Psoas muscle (tissue), 7 donors: ENCODE measurements at regions not wholly inside any gene's neighbourhood (a gene's known extent, or its start where the extent isn't known, plus 50 kb on each side); places are given as distances from the start of the nearest gene placed in this dataset.

Experiments
- ATAC-seq, 4 donors: fragments of 200-7000 bp; cut with Tn5 transposase; one replicate each; pipeline ENCODE4 v1.9.1; 2020; ENCODE audit warnings: moderate library complexity in 3 of 4, mild to moderate bottlenecking in 2 of 4
- DNase-seq, 2 donors: peaks; one replicate each; pipeline ENCODE4 v3.0.0-alpha.2; 2020
- H3K27ac ChIP-seq: fragments of 200-600 bp; one replicate; pipeline ENCODE4 v1.8.0; 2022
- H3K27me3 ChIP-seq, 3 donors: fragments of 200-600 bp in 1 of 3; one replicate each; pipeline versions ENCODE4 v1.6.1 to v1.8.0; 2013 to 2022; ENCODE audit warnings: low read length in 2 of 3, mild to moderate bottlenecking in 2 of 3, moderate library complexity in 1 of 3; ENCODE audit not compliant: insufficient read depth in 3 of 3
- H3K36me3 ChIP-seq, 2 donors: fragments of 200-600 bp in 1 of 2; one replicate each; pipeline versions ENCODE4 v1.6.1 to v1.8.0; 2013 to 2022; ENCODE audit warnings: low read depth in 1 of 2, mild to moderate bottlenecking in 1 of 2, moderate library complexity in 1 of 2; ENCODE audit not compliant: insufficient read depth in 1 of 2
- H3K4me1 ChIP-seq: fragments of 200-600 bp; one replicate; pipeline ENCODE4 v1.8.0; 2022
- H3K4me3 ChIP-seq: fragments of 200-600 bp; one replicate; pipeline ENCODE4 v1.8.0; 2022; ENCODE audit warnings: mild to moderate bottlenecking
- H3K9me3 ChIP-seq: fragments of 200-600 bp; one replicate; pipeline ENCODE4 v1.8.0; 2022
- WGBS, 3 donors: extraction: QIAGEN DNeasy Blood & Tissue Kit; methylation state at CpG; one replicate each; pipeline versions ENCODE4 v1.1.6 to v1.1.7; 2013; 5-methylcytosine and 5-hydroxymethylcytosine counted together
- intact Hi-C, 2 donors: fragments of 100-400 bp; cut with DNase I; formaldehyde crosslinking; loops; one replicate each; pipeline versions ENCODE4 v1.11.0 to v1.14.2; 2022
- TF ChIP-seq, protein P1 (sequence below): fragments of 200-600 bp; IDR thresholded peaks from one replicate; pipeline ENCODE4 v1.8.0; 2022; ENCODE audit warnings: antibody characterized with exemption
- donor health status: healthy with polysubstance abuse.
- donor health status: DM: no; HTN: no; CAD: no; lungs with moderate emphysema.
- donor health status: Bipolar disorder and iron deficiency.
- donor health status: healthy.
- donor health status: DM: yes; HTN: yes; CAD: no.
- donor health status: DM: no; HTN: no; CAD: no.
- donor health status: DM: yes; HTN: yes; CAD: no.

DNA sequence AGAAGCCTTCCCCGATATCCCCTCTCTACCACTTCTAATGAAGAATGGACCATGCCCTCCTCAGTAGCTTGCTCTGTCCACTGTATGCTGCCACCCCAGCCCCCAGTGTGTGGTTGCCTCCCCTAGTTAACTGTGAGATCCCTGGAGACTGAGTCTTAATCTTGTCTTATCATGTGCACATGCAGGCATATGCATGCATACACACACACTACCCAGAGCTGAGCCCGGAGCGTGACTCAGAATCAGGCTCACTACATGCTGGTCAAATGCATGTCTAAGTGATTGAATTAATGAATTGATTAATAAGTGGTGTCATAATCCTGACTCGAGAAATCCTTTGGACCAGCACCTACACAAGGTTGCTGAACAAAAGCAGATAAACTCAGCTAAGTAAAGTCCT, 99.4 kb downstream of the CCT6B start:
- no peak overlapping the region for H3K27ac ChIP-seq
- H3K27me3 ChIP-seq = peaks cover 0 to 5% (median 0%) of the 10 kb centered on the region in 3 donors
- TF ChIP-seq, protein P1, sequence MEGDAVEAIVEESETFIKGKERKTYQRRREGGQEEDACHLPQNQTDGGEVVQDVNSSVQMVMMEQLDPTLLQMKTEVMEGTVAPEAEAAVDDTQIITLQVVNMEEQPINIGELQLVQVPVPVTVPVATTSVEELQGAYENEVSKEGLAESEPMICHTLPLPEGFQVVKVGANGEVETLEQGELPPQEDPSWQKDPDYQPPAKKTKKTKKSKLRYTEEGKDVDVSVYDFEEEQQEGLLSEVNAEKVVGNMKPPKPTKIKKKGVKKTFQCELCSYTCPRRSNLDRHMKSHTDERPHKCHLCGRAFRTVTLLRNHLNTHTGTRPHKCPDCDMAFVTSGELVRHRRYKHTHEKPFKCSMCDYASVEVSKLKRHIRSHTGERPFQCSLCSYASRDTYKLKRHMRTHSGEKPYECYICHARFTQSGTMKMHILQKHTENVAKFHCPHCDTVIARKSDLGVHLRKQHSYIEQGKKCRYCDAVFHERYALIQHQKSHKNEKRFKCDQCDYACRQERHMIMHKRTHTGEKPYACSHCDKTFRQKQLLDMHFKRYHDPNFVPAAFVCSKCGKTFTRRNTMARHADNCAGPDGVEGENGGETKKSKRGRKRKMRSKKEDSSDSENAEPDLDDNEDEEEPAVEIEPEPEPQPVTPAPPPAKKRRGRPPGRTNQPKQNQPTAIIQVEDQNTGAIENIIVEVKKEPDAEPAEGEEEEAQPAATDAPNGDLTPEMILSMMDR = no peak
- intact Hi-C loops = no loop called here
- H3K36me3 ChIP-seq = no peaks in the 10 kb centered on the region
- H3K9me3 ChIP-seq = no peaks in the 10 kb centered on the region
- H3K4me1 ChIP-seq = no peaks in the 10 kb centered on the region
- ATAC-seq (no peak), DNase-seq (no peak)
- no peak overlapping the region for H3K4me3 ChIP-seq
- 85 to 91% (median 91%) methylated on average over 4 of the region's 4 CpGs for WGBS, 3 donors

DNA sequence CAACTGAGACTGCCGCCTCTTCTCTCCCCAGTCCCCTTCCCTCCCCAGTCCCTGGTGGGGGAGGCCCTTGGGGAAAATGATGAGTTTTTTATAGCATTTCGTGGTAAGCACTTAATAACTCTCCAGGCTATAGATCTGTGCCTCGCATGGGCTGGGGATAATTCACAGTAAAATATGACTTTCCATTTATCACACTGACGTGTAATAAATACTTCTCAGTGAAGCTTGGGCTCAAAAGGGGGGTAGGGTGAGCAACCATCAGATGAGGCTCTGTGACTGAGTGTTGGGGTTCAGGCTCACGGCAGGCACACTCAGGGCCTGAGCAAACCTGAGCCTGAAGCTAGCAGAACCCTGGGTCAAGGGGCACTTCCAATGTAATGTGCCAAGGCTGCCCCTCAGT, 101.6 kb downstream of the CCT6B start:
- 39 to 45% (median 41%) methylated on average over 5 of the region's 5 CpGs for WGBS, 3 donors
- intact Hi-C loops = loop anchor here in 1 of 2 donors (10.0 kb wide), 1 partner anchor 55 kb away; no protein-coding TSS in a partner anchor
- no peaks in the 10 kb centered on the region for H3K9me3 ChIP-seq
- TF ChIP-seq, protein P1 = no peak
- peaks cover 0 to 5% (median 0%) of the 10 kb centered on the region in 3 donors for H3K27me3 ChIP-seq
- no peaks in the 10 kb centered on the region for H3K4me1 ChIP-seq
- no peaks in the 10 kb centered on the region for H3K36me3 ChIP-seq
- H3K27ac ChIP-seq = no peak overlapping the region
- ATAC-seq (no peak), DNase-seq (no peak)
- no peak overlapping the region for H3K4me3 ChIP-seq

DNA sequence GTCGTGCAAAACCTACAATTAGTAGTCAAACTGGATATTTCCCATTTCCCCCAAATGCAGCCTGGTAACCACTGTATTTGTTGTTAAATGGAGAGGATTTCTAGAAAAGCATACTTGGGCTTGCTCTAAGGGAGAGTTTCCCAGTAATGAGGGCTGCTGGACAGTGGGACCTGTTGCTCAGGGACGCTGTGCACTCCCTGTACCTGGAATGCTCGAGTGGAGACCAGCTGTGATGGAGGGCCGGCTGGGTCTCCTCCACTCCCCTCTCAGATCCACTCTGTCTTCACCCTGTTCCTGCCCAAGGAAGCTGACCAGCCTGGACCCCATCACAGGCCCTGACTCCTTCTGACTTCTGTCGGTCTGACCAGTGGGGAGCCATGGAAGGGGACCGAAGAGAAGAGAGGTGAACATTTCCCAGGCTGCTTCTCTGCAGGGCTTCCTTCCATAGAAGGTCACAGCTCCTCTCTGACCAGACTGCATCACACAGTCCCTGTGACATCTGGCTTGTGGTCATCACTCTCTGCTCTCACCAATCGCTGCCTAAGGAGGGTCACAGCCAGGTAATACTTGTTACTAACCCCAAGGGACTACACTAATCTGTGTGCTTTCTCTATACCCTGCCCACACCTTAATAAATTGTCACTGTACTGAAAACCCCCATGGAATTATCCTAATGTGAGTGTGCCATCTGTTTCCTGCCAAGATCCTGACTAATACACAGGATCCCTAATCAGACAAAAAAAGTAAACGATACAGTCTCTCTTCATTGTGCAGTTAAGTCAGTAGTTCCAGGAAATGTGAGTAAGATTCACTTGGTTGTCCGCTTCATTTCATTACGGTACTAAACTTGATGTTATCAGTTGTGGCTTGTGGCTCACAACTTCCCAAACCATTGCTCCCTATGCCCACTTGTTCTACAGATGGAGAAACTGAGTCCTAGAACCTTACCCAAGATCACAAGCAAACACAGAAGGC, 102.4 kb downstream of the CCT6B start:
- Histone ChIP-seq H3K27me3 (no peaks in the 10 kb centered on the region), H3K4me1 (no peaks in the 10 kb centered on the region), H3K27ac (no peak overlapping the region), H3K4me3 (no peak overlapping the region), H3K9me3 (no peaks in the 10 kb centered on the region), H3K36me3 (no peaks in the 10 kb centered on the region)
- DNase-seq (no peak), ATAC-seq (no peak)
- WGBS, 3 donors = 52 to 57% (median 55%) methylated on average over 10 of the region's 10 CpGs
- intact Hi-C loops = loop anchor here in 1 of 2 donors (10.0 kb wide), 1 partner anchor 56 kb away; no protein-coding TSS in a partner anchor
- TF ChIP-seq, protein P1 = no peak

DNA sequence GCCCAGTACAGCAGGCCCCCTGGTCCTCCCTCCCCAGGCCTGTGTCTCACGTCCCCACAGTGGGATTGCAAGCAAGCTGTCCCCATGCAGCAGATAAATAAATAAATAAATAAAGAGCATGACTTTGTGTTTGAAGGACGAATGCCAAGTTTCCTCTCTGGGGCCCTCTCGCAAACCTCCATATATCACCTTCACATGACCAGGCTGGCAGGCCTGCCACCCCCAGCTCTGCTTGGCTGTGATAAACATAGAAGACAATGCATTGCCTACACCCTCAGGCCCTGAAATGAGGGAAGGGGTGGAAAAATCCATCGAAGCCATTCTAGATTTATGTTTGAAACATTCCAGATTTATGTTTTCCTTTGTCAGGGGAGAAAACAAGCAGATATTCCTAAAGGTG, 107.3 kb downstream of the CCT6B start:
- ATAC-seq (no peak), DNase-seq (no peak)
- TF ChIP-seq, protein P1 = no peak
- H3K27me3 ChIP-seq = no peaks in the 10 kb centered on the region
- intact Hi-C loops = loop anchor here in 1 of 2 donors (10.0 kb wide), 1 partner anchor 61 kb away; no protein-coding TSS in a partner anchor
- H3K4me1 ChIP-seq = no peaks in the 10 kb centered on the region
- H3K27ac ChIP-seq = no peak overlapping the region
- WGBS, 3 donors = 58 to 67% (median 59%) methylated on average over 4 of the region's 4 CpGs
- no peaks in the 10 kb centered on the region for H3K36me3 ChIP-seq
- no peak overlapping the region for H3K4me3 ChIP-seq
- no peaks in the 10 kb centered on the region for H3K9me3 ChIP-seq
